ENCODE measurements at regions not wholly inside any gene's neighbourhood (a gene's known extent, or its start where the extent isn't known, plus 50 kb on each side); places are given as distances from the start of the nearest gene placed in this dataset.

DNA sequence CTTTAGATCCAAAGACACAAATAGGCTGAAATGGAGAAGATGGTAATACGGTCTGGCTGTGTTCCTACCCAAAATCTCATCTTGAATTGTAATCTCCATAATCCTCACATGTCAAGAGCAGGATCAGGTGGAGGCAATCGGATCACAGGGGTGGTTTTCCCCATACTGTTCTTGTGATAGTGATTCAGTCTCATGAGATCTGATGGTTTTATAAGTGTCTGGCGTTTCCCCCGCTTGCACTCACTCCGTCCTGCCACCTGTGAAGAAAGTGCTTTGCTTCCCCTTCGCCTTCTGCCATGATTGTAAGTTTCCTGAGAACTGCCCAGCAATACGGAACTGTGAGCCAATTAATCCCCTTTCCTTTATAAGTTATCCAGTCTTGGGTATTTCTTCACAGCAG lies 1795.5 kb upstream of the FLRT2 start:
- POLR2A ChIA-PET, result no interaction called here
- TF ChIP-seq NFRKB (IDR thresholded peaks at IDR 0.05) (no peak), ELF4 (IDR thresholded peaks at IDR 0.05) (no peak), TARDBP (IDR thresholded peaks at IDR 0.05) (no peak), FOXK2 (IDR thresholded peaks at IDR 0.05) (no peak), LEF1 (IDR thresholded peaks at IDR 0.05; ENCODE audit: borderline replicate concordance) (no peak), FOXA1 (IDR thresholded peaks at IDR 0.05) (no peak)
- TF ChIP-seq, protein P1, sequence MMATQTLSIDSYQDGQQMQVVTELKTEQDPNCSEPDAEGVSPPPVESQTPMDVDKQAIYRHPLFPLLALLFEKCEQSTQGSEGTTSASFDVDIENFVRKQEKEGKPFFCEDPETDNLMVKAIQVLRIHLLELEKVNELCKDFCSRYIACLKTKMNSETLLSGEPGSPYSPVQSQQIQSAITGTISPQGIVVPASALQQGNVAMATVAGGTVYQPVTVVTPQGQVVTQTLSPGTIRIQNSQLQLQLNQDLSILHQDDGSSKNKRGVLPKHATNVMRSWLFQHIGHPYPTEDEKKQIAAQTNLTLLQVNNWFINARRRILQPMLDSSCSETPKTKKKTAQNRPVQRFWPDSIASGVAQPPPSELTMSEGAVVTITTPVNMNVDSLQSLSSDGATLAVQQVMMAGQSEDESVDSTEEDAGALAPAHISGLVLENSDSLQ (IDR thresholded peaks at IDR 0.05), result no peak
- CTCF ChIA-PET, result no interaction called here
- DNase-seq (ENCODE audit: extremely low spot score), result no peak

- POLR2A ChIA-PET, result no interaction called here
- CTCF ChIA-PET, result no interaction called here
- no peak for DNase-seq (ENCODE audit: extremely low spot score)
- TF ChIP-seq, protein P1 (IDR thresholded peaks at IDR 0.05), result no peak
- no peak for TF ChIP-seq SP1 (IDR thresholded peaks at IDR 0.05)
These were observed 1788.7 kb upstream of the FLRT2 start for GRCh38 chr14:83741269-83741668.

DNA sequence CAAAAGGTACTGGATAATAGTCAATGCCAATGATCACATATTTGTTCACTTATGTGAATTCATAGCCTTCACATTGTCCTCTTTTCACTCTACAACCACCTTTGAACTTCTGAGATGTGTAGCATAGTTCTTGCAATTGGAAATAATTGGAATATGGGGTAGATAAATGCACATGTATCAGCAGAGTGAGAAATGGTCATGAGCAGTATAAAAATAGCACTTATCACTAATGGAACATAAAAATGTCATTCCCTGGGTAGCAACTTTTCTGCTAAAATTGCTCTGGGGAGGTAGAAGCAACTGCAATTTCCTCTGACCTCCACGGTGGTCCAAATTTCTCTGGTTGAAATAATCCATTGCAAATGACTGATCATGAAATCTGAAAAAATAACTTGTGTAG lies 1785.7 kb upstream of the FLRT2 start:
- ChIA-PET CTCF (no interaction called here), POLR2A (no interaction called here)
- TF ChIP-seq FOXK2 (IDR thresholded peaks at IDR 0.05) (no peak), FOXA1 (IDR thresholded peaks at IDR 0.05) (no peak), ARNT (IDR thresholded peaks at IDR 0.05) (no peak), NFRKB (IDR thresholded peaks at IDR 0.05) (no peak), CTBP1 (IDR thresholded peaks at IDR 0.05; ENCODE audit: borderline replicate concordance) (no peak), SP1 (IDR thresholded peaks at IDR 0.05) (no peak)
- TF ChIP-seq, protein P1 (IDR thresholded peaks at IDR 0.05), result no peak
- DNase-seq (ENCODE audit: extremely low spot score), result no peak

DNA sequence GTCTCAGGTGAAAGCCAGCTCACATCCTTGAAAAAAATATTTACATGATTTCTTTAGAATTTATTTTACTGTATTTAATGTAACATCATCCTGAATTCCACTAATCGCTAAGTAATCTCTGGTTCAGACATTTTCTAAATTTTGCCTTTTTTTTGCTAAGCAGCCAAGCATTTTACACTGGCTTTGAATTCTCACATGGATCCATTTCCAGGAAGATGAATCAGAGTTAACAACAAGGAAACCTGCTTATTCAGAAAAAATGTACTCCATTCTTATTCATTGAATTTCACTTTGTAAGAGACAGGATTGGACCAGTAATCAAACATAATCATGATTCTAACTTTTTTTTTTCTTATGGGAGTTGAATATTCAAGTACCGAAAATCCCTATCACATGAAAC lies 1785.1 kb upstream of the FLRT2 start:
- POLR2A ChIA-PET, result no interaction called here
- TF ChIP-seq FOXM1 (IDR thresholded peaks at IDR 0.05; ENCODE audit: borderline replicate concordance) (no peak), FOXK2 (IDR thresholded peaks at IDR 0.05) (no peak), ZNF384 (IDR thresholded peaks at IDR 0.05) (no peak), LEF1 (IDR thresholded peaks at IDR 0.05; ENCODE audit: borderline replicate concordance) (no peak), BHLHE40 (IDR thresholded peaks at IDR 0.05; ENCODE audit: borderline replicate concordance) (no peak), CTBP1 (IDR thresholded peaks at IDR 0.05; ENCODE audit: borderline replicate concordance) (no peak), SUZ12 (IDR thresholded peaks at IDR 0.05) (no peak), SP1 (IDR thresholded peaks at IDR 0.05) (no peak)
- TF ChIP-seq, protein P1 (IDR thresholded peaks at IDR 0.05), result no peak
- CTCF ChIA-PET, result no interaction called here
- DNase-seq (ENCODE audit: extremely low spot score), result no peak

DNA sequence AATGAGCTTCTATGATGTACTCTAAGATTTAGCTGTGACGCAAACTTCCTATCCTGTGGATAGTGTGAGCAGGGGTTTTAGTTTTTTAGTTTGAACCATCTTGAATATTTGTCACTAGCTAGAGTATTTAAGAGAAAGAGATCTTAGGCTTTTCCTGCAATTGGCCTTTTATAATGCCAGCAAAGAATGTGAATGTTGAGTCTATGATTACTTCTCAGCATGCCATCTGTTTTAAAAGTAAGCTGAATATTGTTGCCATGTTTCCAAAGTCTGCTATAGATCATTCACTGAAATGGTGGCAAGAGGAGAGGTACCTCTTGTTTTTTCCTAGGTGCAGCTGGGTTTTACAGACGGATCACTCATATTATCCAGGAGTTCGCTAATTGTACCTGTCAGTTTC lies 1783.6 kb upstream of the FLRT2 start:
- no peak for TF ChIP-seq TARDBP (IDR thresholded peaks at IDR 0.05)
- TF ChIP-seq SP1 (IDR thresholded peaks at IDR 0.05), result no peak
- TF ChIP-seq NFRKB (IDR thresholded peaks at IDR 0.05), result no peak
- TF ChIP-seq FOXK2 (IDR thresholded peaks at IDR 0.05), result no peak
- TF ChIP-seq FOXA1 (IDR thresholded peaks at IDR 0.05), result no peak
- no peak for TF ChIP-seq LEF1 (IDR thresholded peaks at IDR 0.05; ENCODE audit: borderline replicate concordance)
- TF ChIP-seq HDGF (IDR thresholded peaks at IDR 0.05; ENCODE audit: borderline replicate concordance), result no peak
- no peak for TF ChIP-seq ZNF384 (IDR thresholded peaks at IDR 0.05)
- no peak for TF ChIP-seq CTBP1 (IDR thresholded peaks at IDR 0.05; ENCODE audit: borderline replicate concordance)
- TF ChIP-seq ELF4 (IDR thresholded peaks at IDR 0.05), result no peak
- no peak for TF ChIP-seq SUZ12 (IDR thresholded peaks at IDR 0.05)
- no peak for TF ChIP-seq FOXM1 (IDR thresholded peaks at IDR 0.05; ENCODE audit: borderline replicate concordance)
- CTCF ChIA-PET, result no interaction called here
- POLR2A ChIA-PET, result no interaction called here
- DNase-seq (ENCODE audit: extremely low spot score), result no peak

GRCh38 chr14:83757916-83758315 lies 1772.0 kb upstream of the FLRT2 start:
- no peak for DNase-seq (ENCODE audit: extremely low spot score)
- ChIA-PET CTCF (no interaction called here), POLR2A (no interaction called here)
- TF ChIP-seq FOXA1 (IDR thresholded peaks at IDR 0.05) (no peak), LEF1 (IDR thresholded peaks at IDR 0.05; ENCODE audit: borderline replicate concordance) (no peak), SP1 (IDR thresholded peaks at IDR 0.05) (no peak), TARDBP (IDR thresholded peaks at IDR 0.05) (no peak), ELF4 (IDR thresholded peaks at IDR 0.05) (no peak), ARNT (IDR thresholded peaks at IDR 0.05) (no peak), L3MBTL2 (conservative IDR thresholded peaks at IDR 0.05) (no peak), FOXK2 (IDR thresholded peaks at IDR 0.05) (no peak), SUZ12 (IDR thresholded peaks at IDR 0.05) (no peak), CTBP1 (IDR thresholded peaks at IDR 0.05; ENCODE audit: borderline replicate concordance) (no peak), FOXM1 (IDR thresholded peaks at IDR 0.05; ENCODE audit: borderline replicate concordance) (no peak), NFRKB (IDR thresholded peaks at IDR 0.05) (no peak), BHLHE40 (IDR thresholded peaks at IDR 0.05; ENCODE audit: borderline replicate concordance) (no peak), HDGF (IDR thresholded peaks at IDR 0.05; ENCODE audit: borderline replicate concordance) (no peak)
- TF ChIP-seq, protein P1 (IDR thresholded peaks at IDR 0.05), result no peak
